ENCODE measurements at regions not wholly inside any gene's neighbourhood (a gene's known extent, or its start where the extent isn't known, plus 50 kb on each side); places are given as distances from the start of the nearest gene placed in this dataset.

DNA sequence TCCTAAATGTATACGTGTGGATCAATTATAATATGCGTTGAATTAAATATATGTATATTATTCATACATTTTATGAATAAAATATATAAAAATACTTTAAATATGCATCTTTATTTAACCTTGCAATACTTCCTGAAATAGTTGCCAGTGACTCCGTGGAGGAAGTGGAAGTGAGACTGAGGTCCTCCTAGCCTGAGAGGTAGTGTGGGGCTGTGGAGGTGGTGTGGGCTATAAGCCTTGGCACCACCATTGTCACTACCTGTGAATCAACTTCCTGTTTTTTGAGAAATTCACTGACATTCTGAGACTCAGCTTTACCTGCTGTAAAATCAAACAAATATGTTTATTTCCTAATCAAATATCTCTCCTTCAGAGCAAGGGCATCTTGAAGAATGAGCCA lies 514.2 kb downstream of the VRK1 start:
- FAIRE-seq = no peak

DNA sequence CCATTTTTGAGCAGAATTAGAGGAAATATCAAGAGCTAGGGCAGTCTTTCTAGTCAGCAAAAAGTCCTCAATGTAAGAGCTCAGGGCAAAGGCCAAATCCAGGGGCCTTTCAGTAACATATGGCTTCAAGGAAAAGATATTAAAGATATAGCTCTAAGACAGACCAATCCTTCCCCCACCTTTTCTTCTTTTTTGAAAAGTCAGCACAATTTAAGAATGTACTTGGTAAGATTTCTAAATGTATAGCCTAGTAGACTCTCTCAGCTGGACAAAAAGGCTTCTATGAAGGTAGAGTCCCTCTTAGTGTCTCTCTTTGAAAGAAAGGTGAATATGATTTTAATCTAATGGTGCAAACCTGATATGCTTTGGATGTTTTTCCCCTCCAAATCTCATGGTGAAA lies 515.7 kb downstream of the VRK1 start:
- no peak for FAIRE-seq

DNA sequence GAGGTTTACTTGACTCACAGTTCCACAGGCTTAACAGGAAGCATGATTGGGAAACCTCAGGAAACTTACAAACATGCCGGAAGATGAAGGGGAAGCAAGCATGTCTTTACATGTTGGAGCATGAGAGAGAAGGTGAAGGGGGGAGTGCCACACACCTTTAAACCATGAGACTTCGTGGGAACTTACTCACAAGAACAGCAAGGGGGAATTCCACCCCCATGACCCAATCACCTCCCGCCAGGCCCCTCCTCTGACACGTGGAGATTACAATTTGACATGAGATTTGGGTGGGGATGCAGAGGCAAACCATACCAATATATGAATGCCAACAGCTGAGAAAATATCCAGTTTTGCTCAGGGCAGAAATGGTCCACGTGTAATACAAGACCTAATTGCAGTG lies 518.6 kb downstream of the VRK1 start:
- no peak for FAIRE-seq

DNA sequence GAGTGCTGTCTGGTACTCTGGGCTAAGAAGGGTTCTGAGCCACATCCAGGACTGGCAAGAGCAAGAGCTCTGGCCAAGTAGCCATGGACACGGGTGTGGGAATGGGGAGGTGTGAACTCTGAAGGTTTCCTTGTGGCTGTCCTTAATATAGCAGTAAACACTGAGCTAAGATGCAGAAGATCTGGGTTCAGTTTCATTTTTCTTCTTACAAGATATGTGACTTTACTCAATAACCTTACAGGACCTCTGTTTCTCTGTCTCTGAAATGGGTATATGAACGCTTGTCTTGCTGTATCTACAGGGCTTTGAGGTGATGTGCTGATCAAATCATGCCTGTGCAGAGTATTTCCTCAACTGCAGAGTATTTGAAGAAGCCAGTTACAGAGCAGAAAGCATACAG lies 521.2 kb downstream of the VRK1 start:
- no peak for FAIRE-seq

DNA sequence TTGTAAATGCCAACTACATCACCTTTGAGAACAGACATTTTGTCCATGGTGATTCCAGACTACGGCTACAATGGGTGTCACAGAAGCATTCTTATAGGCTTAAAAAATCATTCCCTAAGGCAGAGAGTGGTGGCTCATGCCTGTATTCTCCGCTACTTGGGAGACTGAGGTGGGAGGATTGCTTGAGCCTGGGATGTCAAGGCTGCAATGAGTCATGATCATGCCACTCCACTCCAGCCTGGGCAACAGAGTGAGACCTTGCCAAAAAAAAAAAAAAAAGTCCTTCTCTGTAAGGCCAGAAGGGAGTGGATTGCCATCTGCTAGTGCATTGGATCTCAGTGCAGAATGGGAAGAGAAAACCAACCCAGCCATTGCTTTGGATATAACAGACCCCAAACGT lies 522.5 kb downstream of the VRK1 start:
- FAIRE-seq = no peak

DNA sequence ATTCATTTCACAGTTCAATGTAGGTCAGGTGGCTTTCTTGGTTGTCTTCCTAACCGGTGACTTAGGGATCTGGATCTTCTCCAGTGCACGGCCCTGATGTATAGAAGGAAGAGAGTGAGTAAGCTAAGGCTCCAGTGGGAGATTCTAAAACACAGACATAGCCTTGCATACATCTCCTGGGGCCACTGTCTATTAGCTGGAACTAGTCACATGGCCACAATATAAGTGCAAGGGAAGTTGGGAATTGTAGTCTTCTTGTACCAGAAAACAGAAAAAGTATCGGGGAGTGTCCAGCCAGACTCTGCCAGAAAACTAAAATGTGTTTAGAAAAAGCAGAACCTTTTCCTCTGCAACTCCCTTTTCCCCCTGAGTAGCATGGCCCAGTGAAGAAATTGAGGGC lies 531.6 kb downstream of the VRK1 start:
- no peak for FAIRE-seq

DNA sequence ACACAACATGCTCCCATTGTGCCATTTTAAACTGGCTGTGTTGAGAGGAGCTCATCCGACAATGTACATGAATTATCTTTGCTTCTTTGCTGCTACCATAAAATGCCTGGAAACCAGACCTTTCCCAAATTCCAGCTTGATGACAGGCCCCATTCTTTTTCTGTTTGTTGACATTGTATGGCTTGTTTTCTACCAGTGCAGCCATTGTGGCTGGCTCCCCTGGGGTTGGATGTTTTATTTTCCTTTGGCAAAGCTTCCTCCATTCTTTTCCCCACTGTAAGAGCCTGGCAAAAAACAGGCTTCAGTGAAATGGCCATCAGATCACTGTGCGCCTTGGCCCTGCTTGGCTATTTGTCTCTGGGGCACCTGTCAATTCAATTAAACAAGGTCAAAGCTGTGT lies 532.5 kb downstream of the VRK1 start:
- no peak for FAIRE-seq

DNA sequence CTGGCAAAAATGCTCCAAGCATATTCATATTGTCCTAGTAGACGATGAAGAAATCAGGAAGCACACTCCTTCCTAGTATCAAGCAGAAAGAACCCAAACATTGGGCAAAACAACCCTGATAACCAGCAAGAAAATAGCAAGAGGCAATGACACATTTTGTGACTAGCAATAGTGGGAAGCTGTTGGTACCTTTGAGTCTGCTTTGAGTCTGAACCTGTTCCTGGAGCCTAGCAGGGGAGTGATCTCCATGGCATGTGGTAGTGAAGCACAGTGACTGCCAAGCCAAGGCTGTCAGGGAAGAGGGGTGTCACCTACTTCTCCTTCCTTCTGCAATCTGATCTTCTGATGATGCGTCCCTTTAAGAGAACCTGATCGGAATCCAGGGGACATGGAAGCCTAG lies 533.9 kb downstream of the VRK1 start:
- FAIRE-seq = no peak

DNA sequence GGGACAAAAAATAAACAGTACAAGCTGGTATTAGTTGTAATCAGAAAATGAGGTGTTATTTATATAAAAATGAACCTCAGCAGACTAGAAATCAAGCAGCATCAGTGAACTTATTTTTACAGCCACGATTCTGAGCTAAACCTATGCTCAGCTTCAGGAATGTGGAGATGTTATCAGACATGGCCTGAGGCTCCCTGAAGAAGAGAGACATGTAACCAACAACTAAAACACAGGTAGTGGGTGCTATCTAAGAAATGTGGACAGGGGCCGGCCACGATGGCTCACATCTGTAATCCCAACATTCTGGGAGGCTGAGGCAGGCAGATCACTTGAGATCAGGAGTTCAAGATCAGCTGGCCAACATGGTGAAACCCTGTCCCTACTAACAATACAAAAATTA lies 534.3 kb downstream of the VRK1 start:
- FAIRE-seq = no peak

DNA sequence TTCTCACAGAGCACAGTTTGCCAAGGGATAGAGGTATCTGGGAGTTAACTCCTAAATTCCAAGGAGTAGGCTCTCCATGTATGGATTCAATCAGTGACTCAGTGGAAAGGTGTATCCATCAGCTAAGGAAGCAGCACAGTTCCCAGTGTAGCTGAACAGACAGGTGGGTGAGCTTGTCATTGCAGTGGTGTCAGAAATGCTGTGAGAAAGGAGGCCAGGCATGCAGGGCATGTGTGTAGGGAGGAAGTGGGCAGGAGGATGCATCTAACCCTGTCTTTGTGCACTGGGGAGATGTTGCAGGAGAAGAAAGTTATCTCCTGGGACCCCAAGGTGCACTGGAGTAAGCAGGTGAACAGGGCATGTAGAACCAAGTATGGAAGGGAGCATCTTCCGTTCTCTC lies 539.0 kb downstream of the VRK1 start:
- FAIRE-seq = no peak

DNA sequence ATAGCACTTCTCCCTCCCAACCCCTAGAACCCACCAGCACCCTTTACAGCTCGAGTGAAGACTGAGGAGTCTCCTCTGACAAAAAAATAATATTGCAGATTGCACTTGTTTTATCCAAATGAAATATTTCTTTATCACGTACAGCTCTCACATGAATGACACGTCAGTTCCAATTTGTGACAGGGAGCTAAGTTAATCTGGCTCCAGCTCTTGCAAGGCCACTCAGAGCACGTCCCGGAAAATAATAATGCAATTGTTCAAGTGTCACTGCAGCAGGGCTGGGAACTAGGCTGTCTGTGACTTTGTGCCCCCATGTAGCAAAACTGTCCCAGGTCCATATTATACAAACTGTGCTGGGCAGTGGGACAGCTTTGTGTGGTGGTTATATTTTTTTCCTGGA lies 539.6 kb downstream of the VRK1 start:
- no peak for FAIRE-seq

DNA sequence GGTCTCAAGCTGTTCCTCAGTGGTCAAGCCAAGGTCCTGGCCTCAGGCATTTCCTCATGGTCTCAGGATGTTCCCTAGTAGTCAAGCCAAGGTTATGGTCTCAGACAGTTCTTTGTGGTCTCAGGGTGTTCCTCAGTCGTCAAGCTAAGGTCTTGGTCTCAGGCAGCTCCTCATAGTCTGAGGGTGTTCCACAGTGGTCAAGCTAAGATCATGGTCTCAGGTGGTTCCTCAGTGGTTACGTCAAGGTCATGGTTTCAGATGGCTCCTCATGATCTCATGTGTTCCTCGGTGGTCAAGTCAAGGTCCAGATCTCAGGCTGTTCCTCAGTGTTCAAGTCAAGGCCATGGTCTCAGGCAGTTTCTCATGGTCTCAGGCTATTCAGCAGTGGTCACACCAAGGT lies 540.1 kb downstream of the VRK1 start:
- FAIRE-seq = no peak

DNA sequence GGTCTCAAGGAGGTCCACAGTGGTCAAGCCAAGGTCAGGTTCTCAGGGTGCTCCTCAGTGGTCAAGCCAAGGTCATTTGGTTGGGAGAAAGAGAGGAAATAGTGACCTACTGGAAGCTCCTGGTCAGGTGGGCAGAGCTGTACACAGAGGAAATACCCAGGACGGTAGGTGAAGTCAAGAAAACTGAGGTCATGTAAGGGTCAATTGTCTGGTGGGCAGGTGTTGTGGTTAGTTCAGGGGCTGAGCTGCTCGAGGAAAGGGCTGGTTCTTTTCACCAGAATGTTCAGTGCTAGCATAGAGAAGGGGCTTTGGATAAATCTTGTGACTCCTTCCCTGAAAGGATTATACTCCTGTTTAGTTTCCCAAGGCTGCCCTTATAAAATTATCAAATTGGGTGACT lies 540.5 kb downstream of the VRK1 start:
- FAIRE-seq = no peak

DNA sequence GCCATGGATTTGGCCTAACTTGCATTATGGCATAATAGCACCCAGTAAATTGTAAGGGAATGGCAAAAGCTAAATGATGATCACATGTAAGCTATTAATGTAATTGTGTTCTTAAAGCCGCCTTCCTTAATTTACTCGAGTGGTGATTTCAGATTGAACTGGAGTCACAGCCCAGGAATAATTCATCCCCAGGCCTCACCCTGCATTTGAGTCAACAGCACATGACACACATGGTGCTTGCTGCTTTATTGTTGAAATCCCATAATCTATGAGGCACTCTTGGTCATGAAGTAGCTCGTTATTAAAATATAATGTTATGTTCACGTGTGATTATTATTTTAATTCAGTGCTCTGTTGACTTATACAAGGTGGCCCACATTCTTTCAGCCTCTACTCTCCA lies 547.5 kb downstream of the VRK1 start:
- no peak for FAIRE-seq

DNA sequence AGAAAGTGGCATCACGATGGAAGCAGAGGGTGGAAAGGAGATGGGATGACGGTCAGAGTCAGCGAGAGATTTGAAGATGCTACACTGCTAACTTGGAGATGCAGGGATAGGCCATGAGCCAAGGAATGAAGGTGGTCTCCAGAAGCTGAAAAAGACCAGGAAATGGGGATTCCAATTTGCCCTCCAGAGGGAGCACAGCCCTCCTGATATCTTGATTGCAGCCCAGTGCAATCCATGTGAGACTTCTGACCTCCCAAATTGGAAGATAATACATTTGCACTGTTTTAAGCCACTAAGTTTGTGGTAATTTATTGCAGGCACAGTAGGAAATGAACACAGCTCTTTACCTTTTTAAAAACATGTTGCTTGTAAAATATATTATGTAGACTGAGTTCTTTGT lies 549.5 kb downstream of the VRK1 start:
- FAIRE-seq = no peak

DNA sequence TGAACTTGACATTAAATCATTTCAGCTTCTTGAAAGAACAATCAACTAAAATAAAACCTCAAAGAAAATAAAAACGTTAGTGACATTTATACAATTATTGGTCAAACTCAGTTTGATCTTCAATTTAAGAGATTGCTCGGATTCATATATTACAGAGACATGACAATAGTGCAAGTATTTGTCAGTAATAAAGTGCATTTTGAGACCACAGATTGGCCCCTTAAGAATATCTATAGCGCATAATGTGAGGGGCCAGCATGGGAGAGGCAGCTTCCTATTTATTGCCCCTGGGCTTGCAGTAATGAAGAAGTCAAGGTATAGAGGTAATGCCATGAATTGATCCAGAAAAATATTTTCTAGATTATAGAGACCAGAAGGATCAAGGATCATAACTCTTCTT lies 552.3 kb downstream of the VRK1 start:
- no peak for FAIRE-seq

DNA sequence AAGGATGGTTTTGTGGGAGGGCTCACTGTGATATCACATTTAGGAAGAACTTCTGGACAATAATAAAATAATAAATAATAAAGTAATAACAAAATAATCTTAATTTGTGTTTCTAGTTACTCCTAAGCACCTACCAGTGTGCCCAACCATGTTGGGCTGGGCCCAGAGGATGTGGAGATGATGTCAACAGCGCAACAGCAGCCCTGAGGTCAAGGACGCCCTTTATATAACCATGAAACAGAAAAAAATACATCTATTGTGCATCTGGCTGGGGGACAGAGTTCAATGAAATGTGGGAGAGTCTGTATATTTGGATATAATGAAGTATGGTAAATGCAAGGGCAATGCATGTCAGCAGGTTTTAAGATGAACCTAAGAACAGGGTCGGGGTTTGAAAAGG lies 552.8 kb downstream of the VRK1 start:
- no peak for FAIRE-seq

DNA sequence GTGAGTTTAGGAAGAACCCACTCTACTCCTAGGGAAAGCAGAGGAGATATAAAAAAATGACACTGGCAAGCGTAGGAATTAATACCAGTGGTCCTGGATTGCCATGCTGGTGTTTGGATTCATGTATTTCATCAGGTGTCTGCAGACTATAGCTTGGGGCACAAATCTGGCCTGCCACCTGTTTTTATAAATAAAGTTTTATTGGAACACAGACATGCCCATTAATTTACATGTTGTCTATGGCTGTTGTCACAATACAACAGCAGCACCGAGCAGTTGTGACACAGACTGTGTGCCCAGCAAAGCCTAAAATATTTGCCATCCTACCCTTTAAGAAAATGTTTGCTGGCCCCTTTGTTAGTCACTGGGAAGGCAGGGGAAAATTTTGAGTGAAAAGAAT lies 553.2 kb downstream of the VRK1 start:
- FAIRE-seq = no peak

DNA sequence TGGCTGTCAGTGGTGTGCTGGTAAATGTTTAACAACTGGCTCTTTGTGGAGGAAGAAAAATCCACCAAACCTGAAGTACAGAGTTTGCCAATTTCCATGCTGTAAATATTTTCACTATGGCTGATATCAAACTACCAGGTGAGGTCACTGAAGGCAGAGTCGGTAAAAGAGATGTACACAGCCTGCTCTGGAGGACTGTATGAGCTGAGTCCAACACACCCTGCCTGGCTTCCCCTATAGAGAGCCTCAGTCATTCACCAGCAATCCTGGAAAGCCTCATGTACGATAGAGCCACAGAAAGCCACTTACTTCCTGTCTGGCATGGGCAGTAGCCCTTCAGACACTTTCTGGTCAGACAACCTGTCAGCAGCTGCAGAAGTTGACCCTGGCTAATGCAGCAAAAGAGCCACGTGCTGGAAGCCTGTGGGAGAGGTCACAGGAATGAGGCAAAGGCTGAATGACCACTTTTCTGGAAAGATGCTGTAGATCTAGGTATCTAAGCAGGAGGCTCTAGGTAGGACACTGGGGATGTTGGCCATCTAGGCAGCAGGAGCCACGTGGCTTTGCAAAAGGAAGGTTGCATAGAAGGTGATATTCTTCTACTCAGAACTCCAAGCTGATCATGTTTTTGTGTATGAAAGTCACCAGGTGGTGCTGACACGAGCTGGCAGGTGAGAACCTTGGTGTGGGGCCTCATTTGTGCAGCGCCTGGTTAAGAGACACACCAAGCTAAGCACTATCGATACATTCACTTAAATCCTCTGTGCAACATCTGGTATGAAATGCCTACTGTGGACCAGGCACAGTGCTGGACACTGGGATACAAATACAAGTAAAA lies 553.9 kb downstream of the VRK1 start:
- FAIRE-seq = no peak

DNA sequence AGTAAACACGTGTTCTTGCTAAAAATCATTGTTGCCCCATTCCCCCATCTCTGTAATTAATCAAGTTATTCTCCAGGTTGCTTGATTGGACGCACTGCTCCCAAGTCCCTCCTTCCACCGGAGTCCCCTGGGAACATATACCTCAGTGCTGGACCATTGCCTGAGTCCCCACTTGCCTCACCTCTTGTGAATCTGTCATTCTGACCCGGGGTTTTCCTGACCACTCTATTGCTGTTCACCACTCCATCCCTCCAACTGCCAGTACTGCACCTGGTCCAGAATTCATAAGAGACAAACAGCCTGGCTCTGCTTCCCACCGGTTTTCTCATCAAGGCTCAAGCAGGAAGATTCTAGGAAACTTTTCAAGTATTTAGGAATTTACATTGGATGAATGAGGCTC lies 555.9 kb downstream of the VRK1 start:
- no peak for FAIRE-seq

DNA sequence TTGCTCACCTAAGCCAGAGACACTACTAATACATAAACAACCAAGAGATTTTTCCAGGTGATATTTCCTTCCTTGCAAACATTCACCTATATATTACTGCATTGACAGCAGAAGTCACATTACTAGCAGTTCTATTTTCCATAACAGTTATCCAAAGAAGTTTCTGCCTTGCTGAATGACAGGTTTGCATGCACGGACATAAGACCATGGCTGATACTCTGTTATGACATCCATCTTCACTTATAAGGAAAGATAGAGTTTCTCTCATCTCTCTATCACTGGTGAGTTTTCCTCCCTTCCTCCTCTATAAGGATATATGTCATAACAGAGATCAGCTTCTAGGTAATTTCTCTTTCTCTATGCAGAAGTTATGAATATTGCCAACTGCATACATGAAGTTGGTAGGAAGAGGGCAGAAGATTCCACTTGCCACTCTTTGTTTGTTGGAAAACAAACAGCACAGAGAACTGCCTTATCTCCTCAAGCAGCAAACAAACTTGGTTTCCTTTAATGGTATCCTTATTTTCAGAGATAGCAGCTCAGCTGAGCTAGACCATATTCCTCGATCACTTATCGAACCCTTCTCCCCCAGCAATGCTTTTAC lies 557.0 kb downstream of the VRK1 start:
- FAIRE-seq = no peak

DNA sequence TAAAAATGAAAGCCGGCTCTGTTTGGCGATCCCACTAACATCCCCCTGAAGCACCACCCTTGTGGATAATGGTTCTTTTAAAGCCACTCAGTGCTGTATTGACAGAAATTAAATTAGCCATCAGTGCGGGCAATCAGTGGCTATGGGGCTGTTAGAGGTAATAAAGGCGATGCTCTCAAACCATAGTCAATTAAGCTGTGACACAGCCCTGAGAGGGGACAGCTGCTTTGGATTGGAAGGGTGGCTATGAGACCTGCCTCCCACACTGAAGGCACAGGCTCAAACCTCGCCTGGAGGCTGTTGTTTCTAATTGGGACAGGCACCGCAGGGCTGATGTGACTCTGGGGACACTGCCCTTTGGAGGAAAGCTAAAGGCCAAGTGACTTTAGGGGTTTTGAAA lies 562.2 kb downstream of the VRK1 start:
- FAIRE-seq = no peak

DNA sequence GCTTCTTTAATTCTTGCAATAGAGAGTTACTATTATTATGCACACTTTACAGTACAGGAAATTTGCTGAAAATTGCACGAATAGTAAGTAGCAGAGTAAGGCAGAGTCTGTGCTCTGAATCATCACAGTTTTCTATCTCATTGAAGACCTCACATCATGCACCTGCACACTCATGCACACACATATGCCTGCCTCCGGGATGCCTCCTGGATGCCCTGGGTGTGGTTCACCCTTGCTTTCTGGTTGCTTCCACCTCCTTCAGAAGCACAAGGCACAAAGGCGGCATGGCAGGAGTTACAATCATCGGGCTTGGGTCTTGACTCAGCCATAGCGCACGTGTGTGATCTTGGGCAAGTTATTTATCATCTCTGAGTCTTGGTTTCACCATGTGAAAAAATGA lies 564.0 kb downstream of the VRK1 start:
- FAIRE-seq = no peak

DNA sequence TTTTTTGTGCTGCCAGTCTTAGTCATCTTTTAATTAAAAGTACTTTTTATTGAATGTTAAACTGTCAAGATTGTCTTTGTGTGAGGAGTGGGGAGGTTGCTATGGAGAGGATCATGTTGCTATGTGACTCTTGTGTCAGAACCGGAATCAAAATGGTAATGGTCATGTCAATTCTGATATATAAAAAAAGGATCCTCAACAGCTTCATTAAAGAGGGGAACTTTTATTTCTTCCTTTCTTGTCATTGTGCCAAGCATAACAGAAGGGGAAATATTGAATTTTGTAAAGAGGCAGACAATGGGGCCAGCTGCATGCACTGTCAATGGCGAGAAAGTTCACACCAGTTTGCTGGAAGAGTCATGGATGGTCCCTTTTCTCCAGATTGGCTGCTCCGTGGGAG lies 564.8 kb downstream of the VRK1 start:
- no peak for FAIRE-seq

DNA sequence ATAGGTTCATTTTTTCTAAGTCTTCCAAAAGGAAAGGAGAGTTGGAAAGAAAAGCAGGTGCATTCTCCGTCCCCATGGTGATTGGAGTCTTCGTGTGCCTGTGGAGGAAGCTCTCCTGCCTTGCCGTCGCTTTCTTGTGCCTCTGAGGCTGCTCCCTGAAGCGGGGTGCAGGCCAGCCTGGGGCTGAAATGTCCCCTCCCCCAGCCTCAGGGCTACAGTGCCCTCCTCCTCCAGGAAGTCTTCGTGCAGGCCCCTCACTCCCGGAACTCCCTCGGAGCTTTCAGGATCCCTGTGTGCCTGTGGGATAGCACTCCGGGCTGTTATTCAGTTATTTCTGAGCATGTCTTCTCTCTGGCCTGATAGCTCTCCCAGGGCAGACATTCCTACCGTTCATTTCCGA lies 569.2 kb downstream of the VRK1 start:
- no peak for FAIRE-seq

Measured in G401.6 (cell line).